ENCODE measurements at regions not wholly inside any gene's neighbourhood (a gene's known extent, or its start where the extent isn't known, plus 50 kb on each side); places are given as distances from the start of the nearest gene placed in this dataset.
"Not testable (repeated sequence)": the region's sequence is repeated elsewhere in the genome, so short reads cannot be mapped to it uniquely, and the experiment has no call there.

DNA sequence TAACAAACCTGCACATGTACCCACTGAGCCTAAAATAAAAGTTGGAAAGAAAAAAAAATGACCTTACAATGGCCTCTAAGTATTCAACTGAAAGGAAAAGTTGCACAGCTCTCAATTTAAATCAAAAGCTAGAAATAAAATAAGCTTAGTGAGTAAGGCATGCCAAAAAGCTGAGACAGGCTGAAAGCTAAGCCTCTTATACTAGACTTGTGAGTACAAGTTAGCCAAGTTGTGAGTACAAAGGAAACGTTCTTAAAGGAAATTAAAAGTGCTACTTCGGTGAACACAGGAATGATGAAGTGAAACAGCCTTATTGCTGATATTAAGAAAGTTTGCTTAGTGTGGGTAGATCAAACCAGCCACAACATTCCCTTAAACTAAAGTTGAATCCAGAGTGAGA lies 707.9 kb upstream of the PITX2 start:
- Histone ChIP-seq H3K4me3 (ENCODE audit: low read length in 2 of 2) (no peak overlapping the region), H3K27ac (ENCODE audit: low read depth in 2 of 2, low read length in 2 of 2) (no peak overlapping the region), H3K9me3 (ENCODE audit: control insufficient read depth in 2 of 2, low read length in 2 of 2) (no peaks in the 10 kb centered on the region), H3K9ac (ENCODE audit: low read depth in 1 of 2, low read length in 2 of 2) (no peak overlapping the region), H3K36me3 (ENCODE audit: control insufficient read depth in 2 of 2, insufficient read depth in 2 of 2, low read length in 2 of 2) (no peaks in the 10 kb centered on the region), H3K4me1 (ENCODE audit: control insufficient read depth in 2 of 2, insufficient read depth in 2 of 2, low read length in 2 of 2) (no peaks in the 10 kb centered on the region), H3K27me3 (ENCODE audit: control insufficient read depth in 2 of 2, insufficient read depth in 2 of 2, low read length in 2 of 2) (no peaks in the 10 kb centered on the region)

DNA sequence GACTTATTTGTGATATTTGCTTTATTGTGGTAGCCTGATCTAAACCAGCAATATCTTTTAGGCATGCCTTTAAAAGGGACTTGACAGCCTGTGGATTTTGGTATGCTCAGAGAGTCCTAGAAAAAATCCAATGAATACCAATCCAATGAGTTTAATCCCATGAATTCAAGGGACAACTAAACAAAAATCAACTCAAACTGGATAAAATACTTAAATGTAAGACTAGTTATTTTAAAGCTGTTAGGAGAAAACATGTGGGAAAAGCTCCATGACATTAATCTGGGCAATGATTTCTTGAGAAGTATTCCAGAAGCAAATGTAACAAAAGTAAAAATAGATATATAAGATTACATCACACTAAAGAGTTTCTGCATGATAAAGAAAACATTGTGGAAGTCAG lies 711.5 kb upstream of the PITX2 start:
- Histone ChIP-seq H3K9me3 (ENCODE audit: control insufficient read depth in 2 of 2, low read length in 2 of 2) (no peaks in the 10 kb centered on the region), H3K9ac (ENCODE audit: low read depth in 1 of 2, low read length in 2 of 2) (no peak overlapping the region), H3K27ac (ENCODE audit: low read depth in 2 of 2, low read length in 2 of 2) (no peak overlapping the region), H3K4me1 (ENCODE audit: control insufficient read depth in 2 of 2, insufficient read depth in 2 of 2, low read length in 2 of 2) (no peaks in the 10 kb centered on the region), H3K27me3 (ENCODE audit: control insufficient read depth in 2 of 2, insufficient read depth in 2 of 2, low read length in 2 of 2) (no peaks in the 10 kb centered on the region), H3K4me3 (ENCODE audit: low read length in 2 of 2) (no peak overlapping the region), H3K36me3 (ENCODE audit: control insufficient read depth in 2 of 2, insufficient read depth in 2 of 2, low read length in 2 of 2) (no peaks in the 10 kb centered on the region)

DNA sequence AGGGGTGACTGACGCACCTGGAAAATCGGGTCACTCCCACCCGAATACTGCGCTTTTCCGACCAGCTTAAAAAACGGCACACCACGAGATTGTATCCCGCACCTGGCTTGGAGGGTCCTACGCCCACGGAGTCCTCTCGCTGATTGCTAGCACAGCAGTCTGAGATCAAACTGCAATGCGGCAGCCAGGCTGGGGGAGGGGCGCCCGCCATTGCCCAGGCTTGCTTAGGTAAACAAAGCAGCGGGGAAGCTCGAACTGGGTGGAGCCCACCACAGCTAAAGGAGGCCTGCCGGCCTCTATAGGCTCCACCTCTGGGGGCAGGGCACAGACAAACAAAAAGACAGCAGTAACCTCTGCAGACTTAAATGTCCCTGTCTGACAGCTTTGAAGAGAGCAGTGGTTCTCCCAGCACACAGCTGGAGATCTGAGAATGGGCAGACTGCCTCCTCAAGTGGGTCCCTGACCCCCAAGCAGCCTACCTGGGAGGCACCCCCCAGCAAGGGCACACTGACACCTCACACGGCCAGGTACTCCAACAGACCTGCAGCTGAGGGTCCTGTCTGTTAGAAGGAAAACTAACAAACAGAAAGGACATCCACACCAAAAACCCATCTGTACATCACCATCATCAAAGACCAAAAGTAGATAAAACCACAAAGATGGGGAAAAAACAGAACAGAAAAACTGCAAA lies 714.5 kb upstream of the PITX2 start:
- not testable (repeated sequence) for H3K4me3 ChIP-seq (ENCODE audit: low read length in 2 of 2); H3K27me3 ChIP-seq (ENCODE audit: control insufficient read depth in 2 of 2, insufficient read depth in 2 of 2, low read length in 2 of 2); H3K4me1 ChIP-seq (ENCODE audit: control insufficient read depth in 2 of 2, insufficient read depth in 2 of 2, low read length in 2 of 2); H3K9ac ChIP-seq (ENCODE audit: low read depth in 1 of 2, low read length in 2 of 2); H3K36me3 ChIP-seq (ENCODE audit: control insufficient read depth in 2 of 2, insufficient read depth in 2 of 2, low read length in 2 of 2); H3K9me3 ChIP-seq (ENCODE audit: control insufficient read depth in 2 of 2, low read length in 2 of 2); H3K27ac ChIP-seq (ENCODE audit: low read depth in 2 of 2, low read length in 2 of 2)

DNA sequence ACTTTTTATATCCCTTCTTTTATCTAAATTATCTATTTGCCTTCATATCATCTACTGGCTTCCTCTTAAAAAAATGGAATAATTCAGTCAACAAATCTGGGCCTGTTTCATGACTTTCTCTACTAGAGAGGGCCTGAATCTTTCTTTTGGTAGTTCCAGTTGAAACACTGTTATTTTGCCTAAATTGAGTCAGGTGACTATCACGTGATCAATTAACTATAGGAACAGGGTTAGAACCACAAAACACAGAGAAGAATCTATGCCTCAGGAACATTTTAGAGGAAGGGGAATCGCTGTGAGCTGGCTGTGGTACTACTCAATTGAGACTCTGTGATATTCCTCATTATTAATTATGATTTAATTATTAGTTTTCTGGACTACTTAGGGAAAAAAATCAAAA lies 736.7 kb upstream of the PITX2 start:
- no peaks in the 10 kb centered on the region for H3K4me1 ChIP-seq (ENCODE audit: control insufficient read depth in 2 of 2, insufficient read depth in 2 of 2, low read length in 2 of 2)
- no peaks in the 10 kb centered on the region for H3K9me3 ChIP-seq (ENCODE audit: control insufficient read depth in 2 of 2, low read length in 2 of 2)
- no peak overlapping the region for H3K4me3 ChIP-seq (ENCODE audit: low read length in 2 of 2)
- no peak overlapping the region for H3K9ac ChIP-seq (ENCODE audit: low read depth in 1 of 2, low read length in 2 of 2)
- no peaks in the 10 kb centered on the region for H3K27me3 ChIP-seq (ENCODE audit: control insufficient read depth in 2 of 2, insufficient read depth in 2 of 2, low read length in 2 of 2)
- H3K36me3 ChIP-seq (ENCODE audit: control insufficient read depth in 2 of 2, insufficient read depth in 2 of 2, low read length in 2 of 2), result no peaks in the 10 kb centered on the region
- no peak overlapping the region for H3K27ac ChIP-seq (ENCODE audit: low read depth in 2 of 2, low read length in 2 of 2)

DNA sequence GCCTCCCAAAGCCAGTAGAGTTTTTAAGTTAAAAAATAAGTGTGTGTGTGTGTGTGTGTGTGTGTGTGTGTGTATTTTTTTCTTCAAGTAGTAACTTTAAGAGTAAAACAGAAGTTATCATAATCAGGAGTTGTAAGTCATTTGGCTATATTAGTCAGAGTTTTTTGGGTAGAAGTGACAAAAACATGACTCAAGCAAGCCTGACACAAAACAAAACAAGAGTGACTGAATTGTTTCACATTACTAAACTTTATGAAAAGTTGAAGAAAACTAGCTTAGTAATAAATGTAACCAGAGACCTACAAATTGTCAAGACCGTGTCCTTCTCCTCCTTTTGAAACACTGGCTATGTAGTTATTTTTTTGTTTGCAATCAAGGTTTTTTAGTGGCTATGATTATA lies 738.0 kb upstream of the PITX2 start:
- Histone ChIP-seq H3K36me3 (ENCODE audit: control insufficient read depth in 2 of 2, insufficient read depth in 2 of 2, low read length in 2 of 2) (no peaks in the 10 kb centered on the region), H3K27ac (ENCODE audit: low read depth in 2 of 2, low read length in 2 of 2) (no peak overlapping the region), H3K9me3 (ENCODE audit: control insufficient read depth in 2 of 2, low read length in 2 of 2) (no peaks in the 10 kb centered on the region), H3K9ac (ENCODE audit: low read depth in 1 of 2, low read length in 2 of 2) (no peak overlapping the region), H3K4me1 (ENCODE audit: control insufficient read depth in 2 of 2, insufficient read depth in 2 of 2, low read length in 2 of 2) (no peaks in the 10 kb centered on the region), H3K4me3 (ENCODE audit: low read length in 2 of 2) (no peak overlapping the region), H3K27me3 (ENCODE audit: control insufficient read depth in 2 of 2, insufficient read depth in 2 of 2, low read length in 2 of 2) (no peaks in the 10 kb centered on the region)

DNA sequence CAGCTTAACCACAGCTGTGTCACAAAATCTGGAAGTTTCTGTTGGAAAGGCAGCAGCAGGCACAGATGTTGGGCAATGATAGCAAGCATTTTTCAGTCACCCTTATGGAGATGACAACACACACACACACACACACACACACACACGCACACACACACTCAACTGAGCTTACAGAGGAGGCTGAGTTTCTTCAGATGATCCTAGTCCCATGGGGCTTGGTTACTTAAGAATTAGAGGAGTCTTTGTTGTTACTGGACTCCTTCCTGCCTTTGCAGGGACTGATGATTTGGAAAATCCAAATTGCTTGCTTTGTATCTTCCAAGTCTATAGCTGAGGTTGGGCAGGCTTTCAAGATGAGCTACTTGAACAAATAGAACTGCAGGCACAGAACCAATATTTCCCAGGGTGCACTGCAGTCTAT lies 740.1 kb upstream of the PITX2 start:
- Histone ChIP-seq H3K4me1 (ENCODE audit: control insufficient read depth in 2 of 2, insufficient read depth in 2 of 2, low read length in 2 of 2) (no peaks in the 10 kb centered on the region), H3K27me3 (ENCODE audit: control insufficient read depth in 2 of 2, insufficient read depth in 2 of 2, low read length in 2 of 2) (no peaks in the 10 kb centered on the region), H3K27ac (ENCODE audit: low read depth in 2 of 2, low read length in 2 of 2) (no peak overlapping the region), H3K9me3 (ENCODE audit: control insufficient read depth in 2 of 2, low read length in 2 of 2) (no peaks in the 10 kb centered on the region), H3K36me3 (ENCODE audit: control insufficient read depth in 2 of 2, insufficient read depth in 2 of 2, low read length in 2 of 2) (no peaks in the 10 kb centered on the region), H3K4me3 (ENCODE audit: low read length in 2 of 2) (no peak overlapping the region), H3K9ac (ENCODE audit: low read depth in 1 of 2, low read length in 2 of 2) (no peak overlapping the region)

DNA sequence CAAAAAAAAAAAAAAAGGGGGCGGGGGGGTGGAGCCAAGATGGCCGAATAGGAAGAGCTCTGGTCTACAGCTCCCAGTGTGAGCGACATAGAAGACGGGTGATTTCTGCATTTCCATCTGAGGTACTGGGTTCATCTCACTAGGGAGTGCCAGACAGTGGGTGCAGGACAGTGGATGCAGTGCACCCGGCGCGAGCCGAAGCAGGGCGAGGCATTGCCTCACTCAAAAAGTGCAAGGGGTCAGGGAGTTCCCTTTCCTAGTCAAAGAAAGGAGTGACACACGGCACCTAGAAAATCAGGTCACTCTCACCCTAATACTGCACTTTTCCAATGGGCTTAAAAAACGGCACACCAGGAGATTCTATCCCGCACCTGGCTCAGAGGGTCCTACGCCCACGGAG lies 755.0 kb upstream of the PITX2 start:
- not testable (repeated sequence) for H3K4me1 ChIP-seq (ENCODE audit: control insufficient read depth in 2 of 2, insufficient read depth in 2 of 2, low read length in 2 of 2); H3K27ac ChIP-seq (ENCODE audit: low read depth in 2 of 2, low read length in 2 of 2); H3K4me3 ChIP-seq (ENCODE audit: low read length in 2 of 2); H3K9ac ChIP-seq (ENCODE audit: low read depth in 1 of 2, low read length in 2 of 2); H3K9me3 ChIP-seq (ENCODE audit: control insufficient read depth in 2 of 2, low read length in 2 of 2); H3K27me3 ChIP-seq (ENCODE audit: control insufficient read depth in 2 of 2, insufficient read depth in 2 of 2, low read length in 2 of 2); H3K36me3 ChIP-seq (ENCODE audit: control insufficient read depth in 2 of 2, insufficient read depth in 2 of 2, low read length in 2 of 2)

DNA sequence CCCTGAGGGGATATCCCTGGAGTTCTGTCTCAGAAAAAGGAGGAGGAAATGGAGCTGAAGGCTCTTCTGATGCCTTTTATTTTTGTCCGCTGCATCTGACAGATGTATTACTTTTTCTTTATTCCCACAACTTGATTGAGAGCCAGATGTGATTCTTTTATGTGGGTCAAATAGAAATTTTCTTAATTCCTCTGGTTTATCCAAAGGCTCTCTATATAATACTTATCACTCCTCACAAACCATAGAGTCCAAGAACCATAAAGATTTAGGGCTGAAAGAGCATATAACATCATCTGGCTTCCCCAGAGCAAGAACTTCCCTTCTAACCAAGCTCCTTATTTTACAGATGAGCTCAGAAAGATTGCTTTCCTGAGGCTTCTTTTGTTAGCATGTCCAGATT lies 756.7 kb upstream of the FAM241A start:
- H3K4me1 ChIP-seq (ENCODE audit: control insufficient read depth in 2 of 2, insufficient read depth in 2 of 2, low read length in 2 of 2), result no peaks in the 10 kb centered on the region
- H3K9me3 ChIP-seq (ENCODE audit: control insufficient read depth in 2 of 2, low read length in 2 of 2), result no peaks in the 10 kb centered on the region

DNA sequence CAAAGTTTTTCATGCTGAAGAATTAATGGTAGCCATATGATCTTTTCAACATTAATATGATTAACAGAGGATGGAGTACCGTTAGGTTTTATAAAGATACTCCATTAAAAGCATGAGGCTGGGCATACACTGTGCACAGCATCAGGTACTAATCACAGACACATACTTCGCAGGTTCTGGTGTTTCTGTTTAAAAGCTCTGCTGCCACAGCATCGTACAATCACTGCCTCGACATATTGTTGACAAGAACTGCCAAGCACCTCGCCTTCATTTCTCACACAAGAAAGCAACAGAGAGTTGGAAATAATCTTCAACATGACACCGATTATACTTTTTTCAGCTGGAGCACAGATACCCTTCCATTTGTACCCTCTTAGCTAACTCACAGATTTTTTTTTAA lies 753.4 kb upstream of the FAM241A start:
- no peaks in the 10 kb centered on the region for H3K4me1 ChIP-seq (ENCODE audit: control insufficient read depth in 2 of 2, insufficient read depth in 2 of 2, low read length in 2 of 2)
- H3K9ac ChIP-seq (ENCODE audit: low read depth in 1 of 2, low read length in 2 of 2), result no peak overlapping the region
- H3K36me3 ChIP-seq (ENCODE audit: control insufficient read depth in 2 of 2, insufficient read depth in 2 of 2, low read length in 2 of 2), result no peaks in the 10 kb centered on the region
- H3K27ac ChIP-seq (ENCODE audit: low read depth in 2 of 2, low read length in 2 of 2), result no peak overlapping the region
- H3K9me3 ChIP-seq (ENCODE audit: control insufficient read depth in 2 of 2, low read length in 2 of 2), result no peaks in the 10 kb centered on the region
- no peak overlapping the region for H3K4me3 ChIP-seq (ENCODE audit: low read length in 2 of 2)
- H3K27me3 ChIP-seq (ENCODE audit: control insufficient read depth in 2 of 2, insufficient read depth in 2 of 2, low read length in 2 of 2), result no peaks in the 10 kb centered on the region

More for the DNA sequence above, 756.7 kb upstream of the FAM241A start:
- H3K9ac ChIP-seq (ENCODE audit: low read depth in 1 of 2, low read length in 2 of 2), result no peak overlapping the region
- no peaks in the 10 kb centered on the region for H3K36me3 ChIP-seq (ENCODE audit: control insufficient read depth in 2 of 2, insufficient read depth in 2 of 2, low read length in 2 of 2)
- H3K27ac ChIP-seq (ENCODE audit: low read depth in 2 of 2, low read length in 2 of 2), result no peak overlapping the region
- no peaks in the 10 kb centered on the region for H3K27me3 ChIP-seq (ENCODE audit: control insufficient read depth in 2 of 2, insufficient read depth in 2 of 2, low read length in 2 of 2)
- no peak overlapping the region for H3K4me3 ChIP-seq (ENCODE audit: low read length in 2 of 2)

DNA sequence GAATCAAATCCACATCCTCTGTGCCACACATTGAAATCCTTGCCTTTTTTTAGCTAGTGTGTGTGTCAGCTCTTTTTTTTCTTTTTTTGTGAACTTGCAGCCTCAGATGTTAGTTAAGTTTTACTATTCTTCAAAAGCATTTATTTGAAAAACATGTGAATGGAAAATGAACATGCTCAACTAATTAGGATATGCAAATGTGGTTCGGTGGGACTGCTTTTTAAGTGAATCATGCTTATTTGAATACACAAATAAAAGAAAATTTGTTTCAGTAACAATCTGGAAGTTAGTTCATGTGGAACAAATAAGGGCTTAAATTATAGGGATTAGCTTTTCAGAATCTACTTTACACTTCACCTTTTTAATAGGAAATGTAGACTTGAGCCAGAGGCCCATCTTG lies 751.5 kb upstream of the FAM241A start:
- H3K27ac ChIP-seq (ENCODE audit: low read depth in 2 of 2, low read length in 2 of 2), result no peak overlapping the region
- no peaks in the 10 kb centered on the region for H3K9me3 ChIP-seq (ENCODE audit: control insufficient read depth in 2 of 2, low read length in 2 of 2)
- no peak overlapping the region for H3K4me3 ChIP-seq (ENCODE audit: low read length in 2 of 2)
- H3K27me3 ChIP-seq (ENCODE audit: control insufficient read depth in 2 of 2, insufficient read depth in 2 of 2, low read length in 2 of 2), result no peaks in the 10 kb centered on the region
- no peak overlapping the region for H3K9ac ChIP-seq (ENCODE audit: low read depth in 1 of 2, low read length in 2 of 2)
- no peaks in the 10 kb centered on the region for H3K4me1 ChIP-seq (ENCODE audit: control insufficient read depth in 2 of 2, insufficient read depth in 2 of 2, low read length in 2 of 2)
- no peaks in the 10 kb centered on the region for H3K36me3 ChIP-seq (ENCODE audit: control insufficient read depth in 2 of 2, insufficient read depth in 2 of 2, low read length in 2 of 2)

DNA sequence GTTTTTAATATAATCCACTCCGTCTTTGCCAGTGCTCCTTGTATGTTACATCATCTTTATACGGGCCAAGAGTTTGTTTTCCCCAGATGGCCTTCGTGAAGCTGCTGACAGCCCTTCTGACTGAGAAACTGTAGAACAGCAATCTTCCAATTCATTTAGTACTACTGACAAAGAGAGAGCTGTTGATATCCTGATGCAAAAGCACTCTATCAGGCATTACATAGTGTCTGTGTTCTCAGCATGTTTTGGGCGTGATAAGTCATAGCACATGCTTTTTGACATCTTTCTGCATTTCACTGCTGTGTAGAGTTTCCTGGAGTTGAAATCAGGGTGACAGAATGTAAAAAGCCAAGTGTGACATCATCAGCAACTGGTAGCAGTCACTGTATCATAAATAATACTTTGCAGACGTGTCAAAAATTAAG lies 746.3 kb upstream of the FAM241A start:
- Histone ChIP-seq H3K9me3 (ENCODE audit: control insufficient read depth in 2 of 2, low read length in 2 of 2) (no peaks in the 10 kb centered on the region), H3K4me3 (ENCODE audit: low read length in 2 of 2) (no peak overlapping the region), H3K27me3 (ENCODE audit: control insufficient read depth in 2 of 2, insufficient read depth in 2 of 2, low read length in 2 of 2) (no peaks in the 10 kb centered on the region), H3K27ac (ENCODE audit: low read depth in 2 of 2, low read length in 2 of 2) (no peak overlapping the region), H3K36me3 (ENCODE audit: control insufficient read depth in 2 of 2, insufficient read depth in 2 of 2, low read length in 2 of 2) (no peaks in the 10 kb centered on the region), H3K9ac (ENCODE audit: low read depth in 1 of 2, low read length in 2 of 2) (no peak overlapping the region), H3K4me1 (ENCODE audit: control insufficient read depth in 2 of 2, insufficient read depth in 2 of 2, low read length in 2 of 2) (no peaks in the 10 kb centered on the region)

Data from mucosa of rectum (tissue), 2 donors.